HPDE6-E6E7 (cell line): ENCODE measurements at regions not wholly inside any gene's neighbourhood (a gene's known extent, or its start where the extent isn't known, plus 50 kb on each side); places are given as distances from the start of the nearest gene placed in this dataset.

Experiments used
- DNase-seq: peaks from one replicate; pipeline ENCODE4 v3.0.0; 2011; ENCODE audit warnings: missing footprints; ENCODE audit errors: extremely low spot score

GRCh38 chr1:209222826-209223225, 360.7 kb upstream of the CAMK1G start:
- DNase-seq = no peak

GRCh38 chr1:209223791-209224190, 359.7 kb upstream of the CAMK1G start:
- DNase-seq = no peak

GRCh38 chr1:209224886-209225285, 358.6 kb upstream of the CAMK1G start:
- DNase-seq = no peak

- DNase-seq = no peak
These were observed 356.3 kb upstream of the CAMK1G start for GRCh38 chr1:209227171-209227570.

GRCh38 chr1:209227941-209228340, 355.6 kb upstream of the CAMK1G start:
- no peak for DNase-seq

GRCh38 chr1:209229494-209230061, 353.9 kb upstream of the CAMK1G start:
- peak; percentile 91 for DNase-seq

GRCh38 chr1:209230314-209230713, 353.2 kb upstream of the CAMK1G start:
- DNase-seq = no peak

GRCh38 chr1:209231476-209232156, 351.9 kb upstream of the CAMK1G start:
- DNase-seq = no peak

- no peak for DNase-seq
These were observed 351.3 kb upstream of the CAMK1G start for GRCh38 chr1:209232197-209232596.

GRCh38 chr1:209232759-209233158, 350.8 kb upstream of the CAMK1G start:
- no peak for DNase-seq

GRCh38 chr1:209235166-209235565, 348.3 kb upstream of the CAMK1G start:
- DNase-seq = no peak

GRCh38 chr1:209238356-209238755, 345.2 kb upstream of the CAMK1G start:
- DNase-seq = no peak

- DNase-seq = no peak
These were observed 343.2 kb upstream of the CAMK1G start for GRCh38 chr1:209240351-209240750.

GRCh38 chr1:209241487-209241886, 342.0 kb upstream of the CAMK1G start:
- DNase-seq = no peak

- DNase-seq = peak; percentile 78
These were observed 334.8 kb upstream of the CAMK1G start for GRCh38 chr1:209248649-209249279.

- no peak for DNase-seq
These were observed 334.2 kb upstream of the CAMK1G start for GRCh38 chr1:209249280-209249670.

GRCh38 chr1:209249785-209250440, 333.6 kb upstream of the CAMK1G start:
- DNase-seq = no peak

GRCh38 chr1:209250861-209251636, 332.5 kb upstream of the CAMK1G start:
- no peak for DNase-seq

GRCh38 chr1:209256766-209257350, 326.7 kb upstream of the CAMK1G start:
- no peak for DNase-seq

GRCh38 chr1:209257454-209257853, 326.1 kb upstream of the CAMK1G start:
- no peak for DNase-seq

- no peak for DNase-seq
These were observed 323.4 kb upstream of the CAMK1G start for GRCh38 chr1:209260136-209260535.

GRCh38 chr1:209262631-209263030, 320.9 kb upstream of the CAMK1G start:
- DNase-seq = no peak
